ENCODE measurements at regions not wholly inside any gene's neighbourhood (a gene's known extent, or its start where the extent isn't known, plus 50 kb on each side); places are given as distances from the start of the nearest gene placed in this dataset.
A peak's percentile ranks its signal among the peaks of the same experiment; 100 is the strongest.

- Histone ChIP-seq H3K4me1 (ENCODE audit: control insufficient read depth in 5 of 5, insufficient read depth in 5 of 5, low read length in 5 of 5) (peaks cover 0 to 5% (median 0%) of the 10 kb centered on the region in 5 donors), H3K27me3 (ENCODE audit: control insufficient read depth in 3 of 3, insufficient read depth in 3 of 3, low read length in 2 of 3) (no peaks in the 10 kb centered on the region), H3K27ac (ENCODE audit: low read depth in 1 of 2, low read length in 1 of 2) (no peak overlapping the region), H3K9ac (ENCODE audit: insufficient read depth in 1 of 2, low read length in 2 of 2) (no peak overlapping the region), H3K4me3 (no peak overlapping the region), H3K9me3 (ENCODE audit: control insufficient read depth in 4 of 4, insufficient read depth in 3 of 4, low read length in 3 of 4) (no peaks in the 10 kb centered on the region), H3K36me3 (ENCODE audit: control insufficient read depth in 4 of 4, insufficient read depth in 4 of 4, low read length in 4 of 4) (no peaks in the 10 kb centered on the region)
- ATAC-seq (ENCODE audit: insufficient read depth, low FRiP score) (no peak), DNase-seq (no peak)
- 94% methylated on average over 9 of the region's 9 CpGs for WGBS, 2 donors
- no peak for TF ChIP-seq CTCF (IDR thresholded peaks at IDR 0.05; ENCODE audit: control extremely low read depth, extremely low read depth)
Measured at GRCh38 chr11:24406980-24407379, 89.9 kb upstream of the LUZP2 start.

- Histone ChIP-seq H3K27me3 (ENCODE audit: control insufficient read depth in 3 of 3, insufficient read depth in 3 of 3, low read length in 2 of 3) (no peaks in the 10 kb centered on the region), H3K27ac (ENCODE audit: low read depth in 1 of 2, low read length in 1 of 2) (no peak overlapping the region), H3K4me1 (ENCODE audit: control insufficient read depth in 5 of 5, insufficient read depth in 5 of 5, low read length in 5 of 5) (peaks cover 0 to 5% (median 0%) of the 10 kb centered on the region in 5 donors), H3K4me3 (no peak overlapping the region), H3K9ac (ENCODE audit: insufficient read depth in 1 of 2, low read length in 2 of 2) (no peak overlapping the region), H3K9me3 (ENCODE audit: control insufficient read depth in 4 of 4, insufficient read depth in 3 of 4, low read length in 3 of 4) (no peaks in the 10 kb centered on the region), H3K36me3 (ENCODE audit: control insufficient read depth in 4 of 4, insufficient read depth in 4 of 4, low read length in 4 of 4) (no peaks in the 10 kb centered on the region)
- 70 to 85% methylated on average over 3 of the region's 3 CpGs for WGBS, 2 donors
- TF ChIP-seq CTCF (IDR thresholded peaks at IDR 0.05; ENCODE audit: control extremely low read depth, extremely low read depth), result no peak
- ATAC-seq (ENCODE audit: insufficient read depth, low FRiP score), result no peak
- peak in 1 of 3 donors; percentile 6 for DNase-seq
Measured at GRCh38 chr11:24407733-24408132, 89.1 kb upstream of the LUZP2 start.

GRCh38 chr11:24408202-24408601, 88.7 kb upstream of the LUZP2 start:
- Histone ChIP-seq H3K36me3 (ENCODE audit: control insufficient read depth in 4 of 4, insufficient read depth in 4 of 4, low read length in 4 of 4) (no peaks in the 10 kb centered on the region), H3K9ac (ENCODE audit: insufficient read depth in 1 of 2, low read length in 2 of 2) (no peak overlapping the region), H3K27ac (ENCODE audit: low read depth in 1 of 2, low read length in 1 of 2) (no peak overlapping the region), H3K9me3 (ENCODE audit: control insufficient read depth in 4 of 4, insufficient read depth in 3 of 4, low read length in 3 of 4) (no peaks in the 10 kb centered on the region), H3K4me1 (ENCODE audit: control insufficient read depth in 5 of 5, insufficient read depth in 5 of 5, low read length in 5 of 5) (peaks cover 0 to 5% (median 0%) of the 10 kb centered on the region in 5 donors), H3K27me3 (ENCODE audit: control insufficient read depth in 3 of 3, insufficient read depth in 3 of 3, low read length in 2 of 3) (no peaks in the 10 kb centered on the region), H3K4me3 (no peak overlapping the region)
- ATAC-seq (ENCODE audit: insufficient read depth, low FRiP score) (no peak), DNase-seq (no peak)
- TF ChIP-seq CTCF (IDR thresholded peaks at IDR 0.05; ENCODE audit: control extremely low read depth, extremely low read depth), result no peak

- no peaks in the 10 kb centered on the region for H3K9me3 ChIP-seq (ENCODE audit: control insufficient read depth in 4 of 4, insufficient read depth in 3 of 4, low read length in 3 of 4)
Measured at GRCh38 chr11:24411791-24412190, 85.1 kb upstream of the LUZP2 start.

More at GRCh38 chr11:24411791-24412190, 85.1 kb upstream of the LUZP2 start:
- H3K9ac ChIP-seq (ENCODE audit: insufficient read depth in 1 of 2, low read length in 2 of 2), result no peak overlapping the region
- no peak overlapping the region for H3K27ac ChIP-seq (ENCODE audit: low read depth in 1 of 2, low read length in 1 of 2)
- peaks cover 0 to 5% (median 0%) of the 10 kb centered on the region in 5 donors for H3K4me1 ChIP-seq (ENCODE audit: control insufficient read depth in 5 of 5, insufficient read depth in 5 of 5, low read length in 5 of 5)
- H3K27me3 ChIP-seq (ENCODE audit: control insufficient read depth in 3 of 3, insufficient read depth in 3 of 3, low read length in 2 of 3), result no peaks in the 10 kb centered on the region
- no peak for TF ChIP-seq CTCF (IDR thresholded peaks at IDR 0.05; ENCODE audit: control extremely low read depth, extremely low read depth)
- no peaks in the 10 kb centered on the region for H3K36me3 ChIP-seq (ENCODE audit: control insufficient read depth in 4 of 4, insufficient read depth in 4 of 4, low read length in 4 of 4)
- no peak overlapping the region for H3K4me3 ChIP-seq
- WGBS, 2 donors, result 71 to 78% methylated on average over 3 of the region's 3 CpGs
- ATAC-seq (ENCODE audit: insufficient read depth, low FRiP score), result no peak
- no peak for DNase-seq

All from lung (tissue), 11 donors.